Gastrocnemius medialis (tissue), 4 donors: ENCODE measurements at regions not wholly inside any gene's neighbourhood (a gene's known extent, or its start where the extent isn't known, plus 50 kb on each side); places are given as distances from the start of the nearest gene placed in this dataset.

ENCODE experiments used
- CTCF ChIP-seq, 5 experiments: fragments of 450-650 bp in 3 of 5; fragments of 200-600 bp in 2 of 5; sonication (generic) in 2 of 5; IDR thresholded peaks in 4 of 5; conservative IDR thresholded peaks in 1 of 5; 1 replicate in 4 of 5; 2 replicates in 1 of 5; pipeline ENCODE4 v1.5.1; 2016 to 2019; ENCODE audit warnings: antibody characterized with exemption in 5 of 5, mild to moderate bottlenecking in 3 of 5, moderate library complexity in 3 of 5
- POLR2A ChIP-seq, 2 donors: fragments of 450-650 bp; IDR thresholded peaks; one replicate each; pipeline ENCODE4 v1.6.1; 2017; ENCODE audit warnings: antibody characterized with exemption in 2 of 2, mild to moderate bottlenecking in 2 of 2, moderate library complexity in 2 of 2

GRCh38 chr11:92277871-92278270, 53.3 kb downstream of the FAT3 start:
- TF ChIP-seq POLR2A (IDR thresholded peaks at IDR 0.05) (no peak), CTCF (IDR thresholded peaks at IDR 0.05 in 4 of 5, conservative IDR thresholded peaks at IDR 0.05 in 1 of 5) (no peak)
